GM06990 (cell line): ENCODE measurements at regions not wholly inside any gene's neighbourhood (a gene's known extent, or its start where the extent isn't known, plus 50 kb on each side); places are given as distances from the start of the nearest gene placed in this dataset.

Source experiments
- DNase-seq: peaks from one replicate; pipeline ENCODE4 v3.0.0-alpha.2; 2011; ENCODE audit not compliant: insufficient read length; ENCODE audit errors: extremely low read depth
- H3K27me3 ChIP-seq: replicated peaks from 2 replicates; pipeline ENCODE4 v1.6.0; 2011; ENCODE audit warnings: low read length; ENCODE audit not compliant: control insufficient read depth, insufficient read depth
- H3K36me3 ChIP-seq: 2 replicates; pipeline ENCODE4 v1.5.1; 2011; ENCODE audit warnings: low read length; ENCODE audit not compliant: control insufficient read depth, insufficient read depth
- H3K4me3 ChIP-seq: replicated peaks from 2 replicates; pipeline ENCODE4 v1.5.1; 2011; ENCODE audit warnings: low read depth, mild to moderate bottlenecking, control low read depth, low read length
- CTCF ChIP-seq: IDR thresholded peaks from 2 replicates; pipeline ENCODE4 v1.5.1; 2011; ENCODE audit warnings: low read length, control low read depth, mild to moderate bottlenecking, inconsistent platforms; ENCODE audit not compliant: insufficient read depth, poor library complexity, severe bottlenecking

DNA sequence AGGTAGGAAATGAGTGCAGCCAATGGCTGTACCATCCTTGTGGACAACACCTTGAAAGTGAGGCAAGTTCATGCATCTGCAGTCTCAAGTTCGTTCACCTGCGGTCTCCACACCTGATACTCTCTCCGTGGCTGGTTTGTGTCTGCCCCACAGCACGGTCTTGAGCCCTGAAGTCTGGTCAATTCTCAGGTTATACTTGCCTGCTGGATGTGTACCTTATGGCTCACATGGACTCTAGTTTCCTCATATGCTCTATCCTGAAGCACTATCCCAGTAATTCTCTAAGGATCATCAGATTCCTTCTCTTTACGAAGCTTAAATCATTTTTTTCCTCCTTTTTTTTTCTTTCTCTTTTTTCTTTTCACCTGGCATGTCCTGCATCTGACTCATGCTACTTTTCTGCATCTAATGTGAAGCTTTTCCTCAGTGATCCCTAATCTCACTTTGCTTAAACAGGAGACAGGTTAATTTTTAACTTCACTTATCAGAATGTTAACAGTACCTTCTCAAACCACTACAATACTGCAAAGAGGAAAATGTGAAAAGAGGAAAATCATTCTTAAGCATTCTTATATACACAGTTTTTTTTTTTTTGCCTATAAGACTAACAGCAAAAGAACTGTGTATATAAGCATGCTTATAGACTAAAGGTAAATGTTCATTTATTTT lies 511.2 kb downstream of the SOX11 start:
- no peaks in the 10 kb centered on the region for H3K27me3 ChIP-seq
- TF ChIP-seq CTCF = no peak
- no peaks in the 10 kb centered on the region for H3K36me3 ChIP-seq
- no peak for DNase-seq
- H3K4me3 ChIP-seq = no peak overlapping the region

DNA sequence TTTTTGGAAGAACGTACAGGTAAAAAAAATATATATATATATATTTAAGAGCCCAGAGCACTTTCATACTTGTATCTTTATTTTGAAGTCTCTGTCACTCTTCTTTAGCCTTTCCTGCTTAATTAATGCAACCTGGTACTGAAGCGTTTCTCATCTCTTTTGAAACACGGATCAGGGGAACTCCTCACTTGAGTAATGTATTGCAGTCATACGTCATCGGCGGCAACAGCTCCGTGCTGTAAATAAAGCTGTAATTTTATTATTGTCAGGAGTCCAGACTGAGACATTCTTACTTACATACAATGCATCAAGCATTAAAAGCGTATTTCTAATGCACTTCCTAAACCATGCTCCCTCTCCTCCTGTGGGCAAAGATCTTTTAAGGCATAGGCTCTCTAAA lies 514.7 kb downstream of the SOX11 start:
- H3K36me3 ChIP-seq = no peaks in the 10 kb centered on the region
- DNase-seq = no peak
- H3K4me3 ChIP-seq = no peak overlapping the region
- H3K27me3 ChIP-seq = no peaks in the 10 kb centered on the region
- TF ChIP-seq CTCF = no peak

DNA sequence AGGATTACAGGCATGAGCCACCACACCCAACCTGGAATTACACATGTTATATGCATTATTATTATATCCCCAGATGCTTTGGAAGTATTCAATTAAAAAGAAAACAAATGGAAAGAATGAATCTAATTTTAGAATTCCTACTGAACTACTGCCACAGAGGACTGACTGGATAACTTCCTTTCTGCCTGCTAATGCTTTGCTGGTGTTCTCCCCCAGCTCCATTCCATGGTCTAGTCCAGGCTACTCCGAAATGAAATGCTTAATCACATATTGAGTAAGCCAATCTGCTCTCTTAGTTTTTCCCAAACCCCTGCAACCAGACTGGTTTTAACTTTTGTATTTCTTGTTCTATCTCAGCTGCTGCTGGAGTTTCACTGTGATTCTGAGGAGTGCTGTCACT lies 519.1 kb downstream of the SOX11 start:
- H3K4me3 ChIP-seq = no peak overlapping the region
- DNase-seq = no peak
- no peaks in the 10 kb centered on the region for H3K36me3 ChIP-seq
- no peaks in the 10 kb centered on the region for H3K27me3 ChIP-seq
- no peak for TF ChIP-seq CTCF

DNA sequence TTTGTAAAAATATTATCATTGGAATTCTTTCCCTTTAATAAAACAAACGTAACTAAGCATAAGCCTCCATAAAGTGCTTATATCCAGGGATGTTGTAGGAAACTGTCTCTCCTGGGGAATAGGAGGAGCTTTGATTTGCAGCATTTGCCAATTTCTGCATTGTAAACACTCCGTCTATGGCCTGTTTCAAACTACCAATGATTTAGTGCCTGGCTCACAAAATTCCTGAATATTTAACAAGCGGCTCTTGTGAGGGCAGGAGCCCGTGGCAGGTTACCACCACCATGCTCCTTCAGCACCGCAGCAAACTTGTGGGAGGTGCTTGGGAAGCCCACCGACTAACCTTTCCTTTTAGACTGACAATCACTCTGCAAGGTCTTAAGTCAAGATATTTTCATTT lies 520.3 kb downstream of the SOX11 start:
- Histone ChIP-seq H3K4me3 (no peak overlapping the region), H3K27me3 (no peaks in the 10 kb centered on the region), H3K36me3 (no peaks in the 10 kb centered on the region)
- no peak for TF ChIP-seq CTCF
- DNase-seq = no peak

GRCh38 chr2:6213056-6213780 lies 521.0 kb downstream of the SOX11 start:
- DNase-seq = no peak
- H3K27me3 ChIP-seq = no peaks in the 10 kb centered on the region
- no peaks in the 10 kb centered on the region for H3K36me3 ChIP-seq
- no peak for TF ChIP-seq CTCF
- H3K4me3 ChIP-seq = no peak overlapping the region
